Muscle layer of duodenum (tissue), 2 donors: ENCODE measurements at regions not wholly inside any gene's neighbourhood (a gene's known extent, or its start where the extent isn't known, plus 50 kb on each side); places are given as distances from the start of the nearest gene placed in this dataset.
"Not testable (repeated sequence)": the region's sequence is repeated elsewhere in the genome, so short reads cannot be mapped to it uniquely, and the experiment has no call there.

ENCODE experiments used
- H3K27ac ChIP-seq: one replicate; pipeline ENCODE4 v1.7.0; 2013; ENCODE audit warnings: mild to moderate bottlenecking, low read length
- H3K27me3 ChIP-seq: one replicate; pipeline ENCODE4 v1.7.0; 2013; ENCODE audit warnings: low read depth, mild to moderate bottlenecking, control low read depth, low read length
- H3K36me3 ChIP-seq, 2 donors: one replicate each; pipeline ENCODE4 v1.7.0; 2013; ENCODE audit warnings: low read length in 2 of 2, control low read depth in 1 of 2, mild to moderate bottlenecking in 1 of 2; ENCODE audit not compliant: insufficient read depth in 2 of 2, control insufficient read depth in 1 of 2
- H3K4me1 ChIP-seq, 2 donors: one replicate each; pipeline ENCODE4 v1.7.0; 2013; ENCODE audit warnings: low read length in 2 of 2, mild to moderate bottlenecking in 2 of 2, control low read depth in 1 of 2, moderate library complexity in 1 of 2; ENCODE audit not compliant: insufficient read depth in 2 of 2, control insufficient read depth in 1 of 2
- H3K4me3 ChIP-seq, 2 donors: one replicate each; pipeline ENCODE4 v1.7.0; 2013; ENCODE audit warnings: low read length in 2 of 2, low read depth in 1 of 2, mild to moderate bottlenecking in 1 of 2
- H3K9me3 ChIP-seq, 2 donors: one replicate each; pipeline ENCODE4 v1.7.0; 2013; ENCODE audit warnings: low read length in 2 of 2, control low read depth in 1 of 2, mild to moderate bottlenecking in 1 of 2; ENCODE audit not compliant: control insufficient read depth in 1 of 2
- donor health status: healthy.

- H3K36me3 ChIP-seq = no peaks in the 10 kb centered on the region
- H3K4me3 ChIP-seq = no peak overlapping the region
- H3K27me3 ChIP-seq = no peaks in the 10 kb centered on the region
- H3K9me3 ChIP-seq = peaks cover 0 to 3% of the 10 kb centered on the region in 2 donors
- H3K4me1 ChIP-seq = no peaks in the 10 kb centered on the region
- no peak overlapping the region for H3K27ac ChIP-seq
Observed at GRCh38 chr5:56668996-56669395, 146.4 kb upstream of the MAP3K1 start.

GRCh38 chr5:56667692-56668091 is 147.7 kb upstream of the MAP3K1 start:
- no peaks in the 10 kb centered on the region for H3K36me3 ChIP-seq
- peaks cover 0 to 3% of the 10 kb centered on the region in 2 donors for H3K9me3 ChIP-seq
- H3K27ac ChIP-seq = no peak overlapping the region
- no peak overlapping the region for H3K4me3 ChIP-seq
- H3K4me1 ChIP-seq = no peaks in the 10 kb centered on the region
- no peaks in the 10 kb centered on the region for H3K27me3 ChIP-seq

- H3K27ac ChIP-seq = no peak overlapping the region
- no peaks in the 10 kb centered on the region for H3K36me3 ChIP-seq
- peaks cover 0 to 3% of the 10 kb centered on the region in 2 donors for H3K9me3 ChIP-seq
- no peak overlapping the region for H3K4me3 ChIP-seq
- no peaks in the 10 kb centered on the region for H3K27me3 ChIP-seq
- no peaks in the 10 kb centered on the region for H3K4me1 ChIP-seq
Observed at GRCh38 chr5:56666901-56667300, 148.4 kb upstream of the MAP3K1 start.

DNA sequence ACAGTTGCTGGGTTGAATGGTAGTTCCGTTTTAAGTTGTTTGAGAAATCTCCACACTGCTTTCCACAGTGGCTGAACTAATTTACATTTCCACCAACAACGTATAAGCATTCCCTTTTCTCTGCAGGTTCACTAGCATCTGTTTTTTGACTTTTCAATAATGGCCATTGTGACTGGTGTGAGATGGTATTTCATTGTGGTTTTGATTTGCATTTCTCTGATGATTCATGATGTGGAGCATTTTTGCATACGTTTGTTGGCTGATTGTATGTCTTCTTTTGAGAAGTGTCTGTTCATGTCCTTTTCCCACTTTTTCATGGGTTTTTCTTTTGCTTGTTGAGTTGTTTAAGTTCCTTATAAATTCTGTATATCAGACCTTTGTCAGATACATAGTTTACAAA is 150.2 kb upstream of the MAP3K1 start:
- H3K4me1 ChIP-seq, H3K36me3 ChIP-seq: not testable (repeated sequence)

GRCh38 chr5:56664025-56664424 is 151.3 kb upstream of the MAP3K1 start:
- Histone ChIP-seq H3K27me3 (no peaks in the 10 kb centered on the region), H3K27ac (no peak overlapping the region), H3K9me3 (peaks cover 0 to 3% of the 10 kb centered on the region in 2 donors), H3K4me3 (no peak overlapping the region), H3K4me1 (no peaks in the 10 kb centered on the region), H3K36me3 (no peaks in the 10 kb centered on the region)

More for the DNA sequence above, 150.2 kb upstream of the MAP3K1 start:
- H3K9me3 ChIP-seq, H3K4me3 ChIP-seq, H3K27ac ChIP-seq, H3K27me3 ChIP-seq: not testable (repeated sequence)

DNA sequence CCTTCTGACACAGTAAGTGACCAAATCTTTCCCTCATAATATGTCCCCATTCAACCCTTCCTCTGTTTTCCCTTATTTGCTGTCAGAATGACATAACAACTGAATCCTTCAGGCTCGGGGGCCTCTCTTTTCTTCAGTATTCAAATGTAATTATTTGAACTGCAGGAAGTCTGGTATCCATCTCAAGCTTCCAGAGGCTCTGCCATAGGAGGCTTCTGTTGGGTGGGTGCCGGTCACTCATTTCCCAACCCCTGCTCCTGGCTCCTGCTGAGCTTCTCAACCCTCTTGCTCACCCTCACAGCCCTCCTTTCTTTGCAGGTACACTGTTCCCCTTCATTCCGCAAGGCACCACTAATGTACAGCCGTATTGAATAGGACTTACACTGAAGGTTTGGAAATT is 151.8 kb upstream of the MAP3K1 start:
- no peaks in the 10 kb centered on the region for H3K4me1 ChIP-seq
- no peak overlapping the region for H3K27ac ChIP-seq
- peaks cover 0 to 3% of the 10 kb centered on the region in 2 donors for H3K9me3 ChIP-seq
- no peaks in the 10 kb centered on the region for H3K36me3 ChIP-seq
- H3K4me3 ChIP-seq = no peak overlapping the region
- no peaks in the 10 kb centered on the region for H3K27me3 ChIP-seq

- Histone ChIP-seq H3K4me3 (no peak overlapping the region), H3K9me3 (peaks cover 0 to 3% of the 10 kb centered on the region in 2 donors)
Observed at GRCh38 chr5:56662893-56663292, 152.5 kb upstream of the MAP3K1 start.

DNA sequence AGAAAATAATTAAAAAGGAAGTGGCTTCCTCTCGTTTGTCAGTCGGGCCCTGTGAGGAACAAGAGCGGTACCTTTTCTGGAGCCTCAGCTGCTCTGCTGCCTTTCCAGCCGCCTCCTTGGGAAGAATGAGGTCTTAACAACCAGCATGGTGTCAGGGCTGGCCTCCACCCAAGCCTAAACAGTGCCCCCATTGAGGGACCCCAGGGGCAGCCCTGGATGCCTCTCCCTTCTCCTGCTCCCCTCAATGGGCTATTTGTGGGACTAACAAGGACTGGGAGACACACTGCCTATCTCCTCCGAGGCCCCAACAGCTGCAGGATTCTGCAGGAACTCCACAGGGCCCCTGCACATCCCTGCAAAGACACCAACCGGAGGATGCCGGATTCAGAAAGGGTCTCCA is 155.4 kb upstream of the MAP3K1 start:
- H3K9me3 ChIP-seq = no peaks in the 10 kb centered on the region

More at GRCh38 chr5:56662893-56663292, 152.5 kb upstream of the MAP3K1 start:
- no peaks in the 10 kb centered on the region for H3K36me3 ChIP-seq
- H3K4me1 ChIP-seq = no peaks in the 10 kb centered on the region
- no peak overlapping the region for H3K27ac ChIP-seq
- H3K27me3 ChIP-seq = no peaks in the 10 kb centered on the region

GRCh38 chr5:56658972-56659371 is 156.4 kb upstream of the MAP3K1 start:
- Histone ChIP-seq H3K27ac (no peak overlapping the region), H3K36me3 (no peaks in the 10 kb centered on the region), H3K4me3 (no peak overlapping the region), H3K9me3 (no peaks in the 10 kb centered on the region), H3K4me1 (no peaks in the 10 kb centered on the region), H3K27me3 (no peaks in the 10 kb centered on the region)

More for the DNA sequence above, 155.4 kb upstream of the MAP3K1 start:
- Histone ChIP-seq H3K27ac (no peak overlapping the region), H3K4me3 (no peak overlapping the region), H3K27me3 (no peaks in the 10 kb centered on the region), H3K4me1 (no peaks in the 10 kb centered on the region), H3K36me3 (no peaks in the 10 kb centered on the region)

GRCh38 chr5:56656846-56657726 is 158.3 kb upstream of the MAP3K1 start:
- H3K9me3 ChIP-seq = no peaks in the 10 kb centered on the region
- no peaks in the 10 kb centered on the region for H3K4me1 ChIP-seq
- H3K27me3 ChIP-seq = no peaks in the 10 kb centered on the region
- H3K27ac ChIP-seq = no peak overlapping the region
- no peaks in the 10 kb centered on the region for H3K36me3 ChIP-seq
- H3K4me3 ChIP-seq = no peak overlapping the region

GRCh38 chr5:56651893-56652292 is 163.5 kb upstream of the MAP3K1 start:
- no peak overlapping the region for H3K4me3 ChIP-seq
- no peaks in the 10 kb centered on the region for H3K27me3 ChIP-seq
- no peaks in the 10 kb centered on the region for H3K9me3 ChIP-seq
- no peaks in the 10 kb centered on the region for H3K36me3 ChIP-seq
- H3K4me1 ChIP-seq = peaks cover 0 to 8% of the 10 kb centered on the region in 2 donors
- no peak overlapping the region for H3K27ac ChIP-seq

GRCh38 chr5:56650386-56650785 is 165.0 kb upstream of the MAP3K1 start:
- Histone ChIP-seq H3K4me1 (peaks cover 0 to 8% of the 10 kb centered on the region in 2 donors), H3K36me3 (no peaks in the 10 kb centered on the region), H3K9me3 (no peaks in the 10 kb centered on the region), H3K27me3 (no peaks in the 10 kb centered on the region), H3K27ac (no peak overlapping the region), H3K4me3 (no peak overlapping the region)
